SW 1271 (cell line): ENCODE measurements at regions not wholly inside any gene's neighbourhood (a gene's known extent, or its start where the extent isn't known, plus 50 kb on each side); places are given as distances from the start of the nearest gene placed in this dataset.
"Not testable (repeated sequence)": the region's sequence is repeated elsewhere in the genome, so short reads cannot be mapped to it uniquely, and the experiment has no call there.

Experiments
- DNase-seq, 2 experiments: peaks; one replicate each; lab custom pipeline; 2025; lab: John Stamatoyannopoulos, UW

DNA sequence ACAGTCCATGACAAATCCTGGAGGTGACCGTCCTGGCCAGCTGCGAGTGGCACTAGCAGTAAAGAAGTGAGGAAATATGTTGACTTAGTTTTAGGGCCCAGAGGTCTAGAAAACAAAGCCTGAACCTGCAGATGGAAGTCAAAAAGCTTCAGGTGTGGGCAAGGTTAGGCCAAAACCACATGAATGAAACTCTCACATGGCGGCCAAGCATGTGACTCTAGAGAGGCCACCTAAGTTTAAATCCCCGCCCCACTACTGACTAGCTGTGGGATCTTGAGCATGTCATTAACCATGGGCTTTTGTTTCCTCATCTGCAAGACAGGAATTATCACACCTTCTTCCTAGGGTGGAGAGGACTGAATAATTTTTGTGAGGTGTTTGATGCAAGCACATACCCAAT is 148.2 kb upstream of the DAB1 start:
- no peak for DNase-seq

- DNase-seq, result not testable (repeated sequence)
Observed at GRCh38 chr1:57558066-57558465, 134.2 kb upstream of the DAB1 start.

- no peak for DNase-seq
Observed at GRCh38 chr1:57553666-57554065, 129.8 kb upstream of the DAB1 start.

DNA sequence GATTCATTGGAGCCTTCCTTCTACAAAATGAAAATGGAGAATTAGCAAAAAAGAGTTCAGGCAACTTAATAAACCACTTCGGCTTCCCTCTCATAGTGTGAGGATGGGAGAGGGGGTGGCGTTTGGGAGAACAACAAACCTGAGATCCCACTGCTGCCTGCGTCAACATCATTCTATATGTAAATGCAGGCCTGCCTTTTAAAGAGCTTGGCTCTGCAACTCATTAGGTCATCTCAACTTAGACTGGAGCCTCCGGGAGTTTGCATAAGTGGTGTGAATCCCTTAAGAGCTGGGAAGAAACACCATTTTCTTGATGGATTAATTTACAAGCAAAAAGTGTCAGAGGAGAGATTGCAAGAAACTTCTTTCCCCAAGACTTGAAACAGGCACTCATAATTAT is 127.6 kb upstream of the DAB1 start:
- no peak for DNase-seq

- DNase-seq, result no peak
Observed at GRCh38 chr1:57550092-57550491, 126.2 kb upstream of the DAB1 start.

- no peak for DNase-seq
Observed at GRCh38 chr1:57549300-57549699, 125.4 kb upstream of the DAB1 start.

- DNase-seq, result no peak
Observed at GRCh38 chr1:57546549-57547330, 122.9 kb upstream of the DAB1 start.

DNA sequence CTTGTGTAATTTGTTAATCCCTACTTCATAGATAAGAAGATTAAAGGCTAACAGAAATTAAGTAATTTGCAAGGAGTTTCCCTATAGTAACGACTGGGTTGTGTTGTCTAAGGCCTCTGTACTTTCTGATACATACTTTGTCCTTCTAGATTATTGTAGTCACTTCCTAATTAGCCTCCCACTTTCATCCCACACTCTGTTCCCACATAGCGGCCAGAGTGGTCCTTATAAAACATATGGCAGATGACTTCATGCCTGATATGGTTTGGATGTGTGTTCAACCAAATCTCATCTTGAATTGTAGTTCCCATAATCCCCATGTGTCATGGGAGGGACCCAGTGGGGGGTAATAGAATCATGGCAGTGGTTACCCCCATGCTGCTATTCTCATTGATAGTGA is 120.5 kb upstream of the DAB1 start:
- no peak for DNase-seq

- DNase-seq, result no peak
Observed at GRCh38 chr1:57536749-57537423, 113.0 kb upstream of the DAB1 start.

DNA sequence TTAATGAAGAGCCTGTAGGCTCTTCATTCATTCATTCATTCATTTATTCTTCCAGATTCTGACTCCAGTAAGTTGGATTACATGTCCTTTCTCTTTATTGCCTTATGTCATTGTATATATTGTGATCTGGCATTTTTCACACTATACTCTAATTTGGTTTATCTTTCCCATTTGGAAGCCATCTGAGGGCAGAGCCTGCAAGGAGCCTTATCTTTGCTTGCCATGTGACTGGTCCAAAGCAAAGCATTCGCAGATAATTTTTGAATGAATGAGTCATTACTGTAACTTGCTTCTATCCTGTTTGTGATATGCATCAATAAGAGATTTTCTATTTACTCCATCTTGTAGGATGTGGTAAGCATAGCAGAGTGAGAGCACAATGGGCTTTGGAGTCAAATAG is 108.4 kb upstream of the DAB1 start:
- DNase-seq, result no peak

GRCh38 chr1:57530911-57531260 is 107.0 kb upstream of the DAB1 start:
- not testable (repeated sequence) for DNase-seq

DNA sequence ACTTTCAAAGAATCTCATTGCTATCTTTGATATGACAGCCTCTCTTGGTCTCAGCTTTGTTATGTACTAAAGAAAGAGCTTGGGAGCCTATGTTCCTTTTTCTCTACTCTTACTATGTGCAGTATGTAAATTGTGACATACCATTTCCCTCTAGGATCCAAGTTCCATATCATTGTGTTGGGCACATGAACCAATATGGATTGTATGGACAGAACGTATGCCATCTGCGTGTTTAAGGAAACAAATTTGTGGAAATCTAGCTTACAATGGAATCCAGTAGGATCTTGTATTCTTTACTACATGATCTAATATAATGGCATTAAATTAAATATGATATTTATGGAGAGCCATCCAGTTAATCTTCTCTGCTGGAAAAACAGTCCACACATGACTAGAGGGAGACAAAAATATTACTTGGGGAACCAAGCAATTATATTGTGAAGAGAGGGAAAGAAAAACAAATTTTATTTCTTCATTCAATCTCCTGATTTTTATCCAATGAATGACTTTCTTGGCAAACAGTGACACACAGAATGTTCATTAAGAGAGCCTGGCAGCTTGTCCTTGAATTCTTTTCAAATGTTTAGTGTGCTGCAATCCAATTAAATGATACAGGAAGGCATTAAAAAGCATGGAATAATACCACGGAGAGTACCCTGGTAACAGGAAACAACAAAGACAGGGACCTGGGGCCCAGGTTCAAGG is 106.5 kb upstream of the DAB1 start:
- no peak for DNase-seq

DNA sequence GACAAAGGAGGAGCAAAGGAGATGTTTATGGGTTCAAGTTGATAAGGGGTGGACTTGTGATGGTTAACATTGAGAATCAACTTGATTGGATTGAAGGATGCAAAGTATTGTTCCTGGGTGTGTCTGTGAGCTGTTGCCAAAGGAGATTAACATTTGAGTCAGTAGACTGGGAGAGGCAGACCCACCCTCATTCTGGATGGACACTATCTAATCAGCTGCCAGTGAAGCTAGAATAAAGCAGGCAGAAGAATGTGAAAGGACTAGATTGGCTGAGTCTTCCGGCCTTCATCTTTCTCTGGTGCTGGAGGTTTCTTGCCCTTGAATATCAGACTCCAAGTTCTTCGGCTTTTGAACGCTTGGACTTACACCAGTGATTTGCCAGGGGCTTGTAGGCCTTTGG is 98.7 kb upstream of the DAB1 start:
- DNase-seq, result no peak

DNA sequence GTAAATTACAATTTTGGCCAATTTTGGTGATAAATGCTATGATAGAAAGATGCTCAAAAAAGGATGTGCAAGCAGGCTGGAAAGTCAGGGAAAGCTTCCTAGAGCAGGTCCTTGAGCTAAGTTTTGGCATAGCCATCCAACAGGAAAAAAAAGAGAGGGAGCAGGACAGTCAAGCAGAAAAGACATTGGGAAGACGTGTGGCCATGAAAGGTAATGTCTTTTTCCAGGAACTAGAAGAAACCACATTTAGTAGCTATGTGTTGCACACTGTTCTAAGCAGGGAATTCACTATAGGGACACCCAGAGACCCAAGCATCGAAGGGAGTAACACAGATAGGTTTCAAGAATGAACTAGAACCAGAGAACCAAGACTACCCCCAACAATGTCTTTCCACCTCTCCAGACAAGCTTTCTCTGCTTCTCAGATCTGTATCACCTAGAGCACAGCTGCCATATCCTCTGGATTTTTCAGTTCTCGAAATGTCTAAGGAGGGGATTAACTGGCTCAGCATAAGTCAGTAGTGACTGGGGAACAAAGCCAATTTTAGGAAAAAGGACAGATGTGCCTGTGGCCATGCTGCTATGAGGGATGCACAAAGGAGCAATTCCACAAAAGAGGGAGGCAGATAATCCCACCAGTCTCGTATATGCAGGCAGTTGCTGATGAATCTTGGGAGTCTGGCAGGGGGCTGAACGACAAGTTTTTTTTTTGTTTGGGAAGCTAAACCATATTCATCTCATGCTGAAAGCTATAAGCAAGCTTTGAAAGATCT is 97.1 kb upstream of the DAB1 start:
- DNase-seq, result no peak

DNA sequence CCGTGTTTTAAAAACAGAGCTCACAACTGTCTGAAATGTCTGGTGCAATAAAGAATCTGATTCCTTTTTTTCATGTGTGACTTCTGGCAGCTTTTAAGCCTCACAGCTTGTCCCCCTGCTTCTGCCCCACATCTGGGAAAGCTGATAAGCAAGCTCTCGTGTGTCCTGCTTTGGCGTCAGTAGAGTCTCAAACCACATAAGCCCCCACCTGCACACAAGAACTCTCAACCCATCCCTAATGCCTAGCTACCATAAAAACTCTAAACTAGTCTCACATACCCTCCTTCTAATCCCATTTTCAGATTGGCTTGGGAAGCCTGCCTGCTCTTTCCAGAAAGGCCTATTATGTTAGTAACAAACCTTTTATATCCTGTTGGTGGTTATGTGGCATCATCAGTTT is 94.6 kb upstream of the DAB1 start:
- DNase-seq, result no peak

GRCh38 chr1:57517587-57518374 is 93.9 kb upstream of the DAB1 start:
- no peak for DNase-seq

DNA sequence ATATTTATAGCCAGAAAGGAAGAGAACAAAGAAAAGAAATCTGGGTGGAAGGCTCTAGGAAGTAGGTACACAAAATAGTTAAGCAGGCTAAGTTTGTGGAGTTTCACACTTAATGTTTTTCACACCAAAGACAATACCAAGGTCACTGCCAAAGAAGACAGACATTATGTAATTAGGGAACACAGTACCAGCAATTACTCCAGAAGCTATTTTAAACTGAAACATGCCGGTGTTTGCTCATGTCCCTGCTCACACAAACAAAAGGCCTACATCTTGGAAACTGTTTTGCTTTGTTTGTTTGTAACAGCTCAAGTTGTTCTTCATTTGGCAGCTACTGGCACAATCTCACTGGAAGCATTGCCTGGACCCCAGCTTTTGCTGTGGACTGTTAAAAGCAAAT is 88.5 kb upstream of the DAB1 start:
- no peak for DNase-seq

DNA sequence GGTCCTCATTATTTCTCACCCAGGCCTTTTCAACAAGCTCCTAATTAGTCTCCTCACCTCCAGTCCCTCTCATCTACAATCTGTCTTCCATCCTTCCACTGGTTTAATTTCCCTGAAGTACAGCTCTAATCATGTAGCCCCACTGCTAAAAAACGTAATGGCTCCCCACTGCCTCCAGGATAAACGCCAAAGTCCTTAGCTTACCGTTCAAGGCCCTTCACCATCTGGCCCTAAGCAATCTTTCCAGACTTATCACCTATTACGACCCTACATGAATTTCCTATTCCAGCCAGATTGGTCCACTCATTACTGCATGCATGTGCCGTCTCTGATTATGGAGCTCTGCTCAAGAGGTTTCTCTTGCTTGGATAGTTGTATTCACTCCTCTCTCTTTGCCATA is 83.1 kb upstream of the DAB1 start:
- DNase-seq, result no peak

GRCh38 chr1:57503337-57503736 is 79.5 kb upstream of the DAB1 start:
- no peak for DNase-seq

DNA sequence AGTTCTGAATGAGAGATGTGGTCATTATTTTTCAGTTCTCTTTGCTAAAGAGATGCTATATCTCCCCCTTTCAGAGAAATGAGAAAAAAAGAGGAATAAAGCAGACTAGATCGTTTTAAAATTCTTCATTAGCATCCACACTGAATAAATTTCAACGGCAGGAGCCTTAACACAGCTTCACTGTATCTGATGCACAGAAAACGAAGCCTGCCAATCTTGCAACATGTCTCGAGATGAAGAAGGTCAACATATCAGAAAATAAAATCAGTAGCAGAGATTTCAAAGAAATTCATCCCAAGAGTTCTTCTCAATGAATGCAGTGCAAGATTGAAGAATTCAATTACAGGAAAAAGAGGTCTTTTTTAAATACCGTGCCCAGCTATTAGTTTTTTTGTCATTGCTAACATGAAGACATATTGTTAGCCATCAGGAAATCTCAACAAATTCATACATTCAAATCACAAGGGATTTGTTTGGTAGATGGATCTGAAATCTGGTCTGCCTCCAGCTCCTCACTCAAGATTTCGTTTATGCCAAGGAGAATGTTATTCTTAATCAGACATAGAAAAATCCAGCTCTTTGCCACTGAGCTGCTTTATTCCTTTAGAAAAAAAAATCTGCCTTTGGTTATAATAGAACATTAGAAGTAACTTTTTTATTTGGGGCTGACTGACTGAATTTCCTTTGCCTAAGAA is 76.4 kb upstream of the DAB1 start:
- DNase-seq, result no peak

GRCh38 chr1:57494530-57495079 is 70.7 kb upstream of the DAB1 start:
- no peak for DNase-seq
